HCEC 1CT (cell line): ENCODE measurements at regions not wholly inside any gene's neighbourhood (a gene's known extent, or its start where the extent isn't known, plus 50 kb on each side); places are given as distances from the start of the nearest gene placed in this dataset.

Experiments used
- DNase-seq: peaks from one replicate; pipeline ENCODE4 v3.0.0-alpha.2; 2017

DNA sequence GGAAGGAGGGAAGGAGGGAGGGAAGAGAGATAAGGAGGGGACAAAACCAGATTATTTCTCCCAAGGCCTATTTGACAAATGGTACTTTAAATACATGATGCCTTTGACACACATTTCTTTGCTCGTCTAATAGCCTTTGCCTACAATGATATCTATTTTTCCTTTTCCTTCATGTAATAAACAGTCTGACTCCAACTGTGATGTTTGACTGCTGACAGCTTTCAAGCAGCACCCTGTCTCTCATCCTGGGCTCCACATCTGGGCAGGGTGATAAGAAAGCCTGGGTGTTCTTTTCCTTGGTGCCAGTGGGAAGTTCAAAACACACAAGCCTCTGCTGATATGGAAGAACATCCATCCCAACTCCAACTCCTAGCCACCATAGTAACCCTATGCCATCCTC lies 1277.7 kb upstream of the NXPH2 start:
- DNase-seq = no peak

DNA sequence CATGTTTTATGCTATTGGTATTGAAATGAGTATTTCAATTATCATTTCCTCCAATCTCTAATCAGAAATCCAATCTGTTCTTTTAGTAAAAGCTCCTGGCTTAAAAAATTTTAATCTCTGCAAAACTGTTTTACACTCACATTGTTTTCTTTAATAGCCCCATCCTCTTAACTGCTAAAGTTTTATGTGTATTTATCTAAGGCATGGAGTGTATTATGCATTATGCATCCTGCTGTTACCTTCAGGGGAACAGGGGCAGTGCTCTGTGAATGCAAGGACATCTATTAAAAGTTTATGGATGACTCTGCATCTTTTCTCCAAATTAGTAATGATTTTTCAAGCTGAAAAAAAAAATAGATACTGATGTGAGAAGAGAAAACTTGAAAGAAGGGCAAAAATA lies 1261.6 kb upstream of the NXPH2 start:
- no peak for DNase-seq

DNA sequence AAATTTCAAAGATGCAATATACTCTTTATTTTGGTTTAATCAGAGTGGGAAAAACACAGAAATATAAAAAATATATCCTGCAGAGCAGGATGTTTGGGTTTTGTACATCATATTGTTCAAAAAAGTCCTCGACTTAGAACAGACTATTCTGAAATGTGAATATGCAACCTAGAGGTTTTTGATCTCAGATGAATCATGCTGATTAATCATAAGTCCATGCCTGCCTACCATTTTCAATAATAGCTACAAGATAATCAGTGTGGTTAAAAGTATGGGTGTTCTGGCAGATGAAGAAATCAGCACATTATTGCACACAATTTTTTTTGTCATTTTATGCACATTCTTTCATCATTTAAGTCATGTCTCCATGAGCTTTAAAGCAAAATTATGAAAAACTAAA lies 1261.0 kb upstream of the NXPH2 start:
- DNase-seq = peak; percentile 14

DNA sequence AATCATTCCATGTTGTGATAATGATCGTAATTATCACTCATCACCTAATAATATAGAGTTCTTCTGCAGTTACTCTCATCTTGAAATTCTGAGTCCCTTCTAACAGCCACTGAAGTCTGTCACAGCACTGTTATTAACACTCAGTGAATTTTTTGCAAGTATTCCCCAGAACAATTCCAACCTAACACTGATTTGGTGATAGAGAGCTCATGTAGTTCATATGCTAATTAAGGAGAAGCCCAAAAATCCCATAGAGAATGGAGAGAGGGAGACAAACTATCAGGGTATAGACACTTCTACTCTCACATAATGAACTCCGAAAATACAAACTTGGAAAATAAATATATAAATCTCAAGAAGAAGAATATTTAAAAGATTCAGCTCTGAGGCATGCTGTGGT lies 1253.4 kb upstream of the NXPH2 start:
- DNase-seq = no peak

DNA sequence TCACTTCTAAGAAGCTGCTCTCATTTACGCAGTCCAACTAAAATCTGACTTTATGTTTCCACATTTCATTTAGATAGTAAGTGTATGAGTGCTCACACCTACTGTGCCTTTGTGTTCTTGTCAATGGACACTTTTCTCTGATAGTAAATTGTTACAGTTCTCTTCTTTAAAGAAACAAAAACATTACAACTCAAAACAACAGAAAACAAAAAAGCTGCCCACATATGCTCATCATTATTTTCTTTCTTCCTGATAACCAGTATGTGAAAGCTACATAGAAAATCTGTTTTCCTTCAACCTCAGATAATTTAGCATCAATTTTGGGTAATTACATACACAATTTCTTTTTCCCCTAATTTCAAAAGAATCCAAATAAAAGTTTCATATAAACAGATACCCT lies 1247.8 kb upstream of the NXPH2 start:
- no peak for DNase-seq

DNA sequence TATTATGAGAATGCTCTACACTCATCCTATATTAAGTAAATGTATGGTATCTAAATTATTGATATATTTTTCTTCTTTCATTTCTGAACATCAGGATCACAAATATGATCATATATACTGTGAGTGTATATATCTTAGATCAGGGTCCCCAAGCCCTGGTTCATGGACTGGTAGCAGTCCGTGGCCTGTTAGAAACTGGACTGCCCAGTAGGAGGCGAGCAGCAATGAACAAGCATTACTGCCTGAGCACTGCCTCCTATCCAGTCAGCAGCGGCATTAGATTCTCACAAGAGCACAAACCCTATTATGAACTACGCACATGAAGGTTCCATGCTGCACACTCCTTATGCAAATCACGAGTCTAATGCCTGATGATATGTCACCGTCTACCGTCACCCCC lies 1247.1 kb upstream of the NXPH2 start:
- DNase-seq = no peak

DNA sequence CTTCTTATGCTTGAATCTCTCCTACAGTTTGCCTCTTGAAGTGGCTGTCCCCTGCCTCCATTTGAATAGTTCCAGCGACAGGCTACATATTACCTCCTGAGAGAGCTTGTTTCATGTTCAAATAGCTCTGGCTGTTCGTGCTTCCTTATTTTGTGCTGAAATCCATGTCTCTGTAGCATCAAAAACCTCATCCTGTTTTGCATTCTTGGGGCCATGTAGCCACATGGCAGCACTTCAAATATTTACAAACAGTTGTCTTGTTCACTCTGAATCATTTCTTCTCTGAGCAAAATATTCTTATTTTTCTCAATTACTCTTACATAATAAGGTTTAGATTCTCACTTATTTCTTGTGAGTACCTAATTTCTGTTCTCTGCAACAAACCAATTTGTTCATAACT lies 1243.1 kb upstream of the NXPH2 start:
- DNase-seq = peak; percentile 35

DNA sequence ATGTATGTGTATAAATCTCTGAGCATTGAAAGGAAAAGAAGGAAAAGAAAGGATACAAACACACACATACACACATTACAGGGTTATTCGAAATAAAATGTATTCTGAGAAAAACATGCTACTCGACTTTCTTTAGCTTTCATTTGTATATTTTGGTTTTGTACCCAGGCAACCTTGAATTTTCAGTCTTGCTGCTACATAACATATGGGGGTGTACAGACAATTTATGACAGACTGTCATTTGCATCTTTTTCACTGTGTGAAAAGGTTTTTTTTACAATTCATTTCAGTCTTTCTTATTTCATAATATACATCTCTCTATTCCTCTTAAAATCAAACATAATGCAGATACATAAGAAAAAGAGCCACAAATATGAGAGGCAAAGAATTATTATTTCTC lies 1238.4 kb upstream of the NXPH2 start:
- DNase-seq = no peak

DNA sequence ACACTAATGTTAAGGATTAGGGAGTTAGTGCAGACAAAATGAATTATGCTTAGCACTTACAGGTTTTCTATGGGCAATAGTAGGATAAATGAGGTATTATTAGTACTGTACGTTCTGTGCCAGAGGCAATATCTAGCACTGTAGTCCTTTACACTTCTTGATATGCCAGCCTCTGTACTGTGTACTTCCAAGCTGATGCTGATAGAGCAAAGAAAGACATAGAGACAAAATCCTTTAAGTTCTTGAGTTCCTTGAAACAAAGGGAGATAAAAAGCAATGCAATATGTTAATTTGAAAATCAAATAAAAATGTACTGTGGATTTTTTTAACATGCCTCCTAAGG lies 1234.0 kb upstream of the NXPH2 start:
- DNase-seq = no peak

DNA sequence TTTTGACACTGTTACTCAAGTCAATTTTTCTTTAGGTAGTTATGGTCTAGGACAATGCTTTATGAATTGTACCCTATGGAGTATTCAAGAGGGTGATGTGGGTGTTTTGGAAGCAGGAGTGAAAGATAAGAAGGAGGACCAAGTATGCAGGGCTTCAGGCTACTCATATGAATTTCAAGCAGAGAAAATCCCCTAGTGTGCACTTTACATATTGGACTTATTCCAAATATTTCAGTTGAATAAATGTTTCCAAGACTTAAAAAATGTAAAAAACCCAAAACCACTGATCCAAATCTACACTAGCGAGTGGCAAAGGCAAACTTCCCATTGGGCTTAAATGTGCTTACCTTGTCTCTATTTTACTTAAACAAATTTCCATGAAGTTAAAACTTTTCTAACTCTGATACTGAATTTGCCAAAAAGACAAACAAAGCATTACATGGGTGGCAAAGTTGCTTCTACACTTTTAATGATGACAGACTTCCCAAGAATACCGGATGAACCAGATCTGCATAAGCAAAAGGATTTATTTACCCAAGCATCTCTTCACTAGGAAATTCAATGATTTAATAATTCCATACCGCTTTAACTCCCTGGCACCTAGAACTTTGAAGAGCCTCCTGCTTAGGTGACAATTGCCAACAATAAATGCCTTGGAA lies 1233.5 kb upstream of the NXPH2 start:
- DNase-seq = no peak

DNA sequence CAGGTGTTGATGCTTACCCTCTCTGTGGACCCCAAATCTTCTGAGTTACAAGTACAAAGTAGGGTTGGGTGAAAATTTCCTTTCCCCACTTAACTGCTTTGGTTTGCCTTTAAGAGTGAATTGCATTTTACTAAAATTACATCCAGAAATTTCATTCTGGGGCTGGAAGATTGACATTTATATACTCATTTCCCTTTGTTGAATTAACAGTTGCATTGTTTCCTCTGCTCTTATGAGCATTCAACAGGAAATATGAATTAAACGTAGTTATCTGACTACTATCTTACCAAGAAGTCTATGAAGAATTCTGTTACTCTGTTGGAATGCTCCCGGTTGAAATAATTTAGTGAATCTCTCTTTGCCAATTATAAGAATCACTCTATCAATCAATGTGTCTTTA lies 1231.1 kb upstream of the NXPH2 start:
- DNase-seq = no peak

DNA sequence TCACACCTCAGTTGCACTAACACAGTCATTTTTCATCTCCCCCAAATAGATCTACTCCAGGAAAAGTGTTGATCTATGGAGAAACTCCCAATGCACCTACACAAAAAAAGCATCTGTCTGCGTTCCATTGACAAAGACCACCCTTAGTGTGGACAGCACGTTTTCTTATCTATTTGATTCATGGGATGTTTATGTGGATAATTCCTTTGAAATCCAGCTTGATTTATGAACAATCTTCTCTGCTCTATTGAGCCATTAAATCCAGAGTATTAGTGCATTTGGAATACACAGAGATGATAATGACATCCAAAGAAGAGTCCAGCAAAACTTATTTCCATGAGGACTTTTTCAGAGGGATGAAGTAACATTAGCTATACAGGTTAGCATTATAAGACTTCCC lies 1221.9 kb upstream of the NXPH2 start:
- no peak for DNase-seq

DNA sequence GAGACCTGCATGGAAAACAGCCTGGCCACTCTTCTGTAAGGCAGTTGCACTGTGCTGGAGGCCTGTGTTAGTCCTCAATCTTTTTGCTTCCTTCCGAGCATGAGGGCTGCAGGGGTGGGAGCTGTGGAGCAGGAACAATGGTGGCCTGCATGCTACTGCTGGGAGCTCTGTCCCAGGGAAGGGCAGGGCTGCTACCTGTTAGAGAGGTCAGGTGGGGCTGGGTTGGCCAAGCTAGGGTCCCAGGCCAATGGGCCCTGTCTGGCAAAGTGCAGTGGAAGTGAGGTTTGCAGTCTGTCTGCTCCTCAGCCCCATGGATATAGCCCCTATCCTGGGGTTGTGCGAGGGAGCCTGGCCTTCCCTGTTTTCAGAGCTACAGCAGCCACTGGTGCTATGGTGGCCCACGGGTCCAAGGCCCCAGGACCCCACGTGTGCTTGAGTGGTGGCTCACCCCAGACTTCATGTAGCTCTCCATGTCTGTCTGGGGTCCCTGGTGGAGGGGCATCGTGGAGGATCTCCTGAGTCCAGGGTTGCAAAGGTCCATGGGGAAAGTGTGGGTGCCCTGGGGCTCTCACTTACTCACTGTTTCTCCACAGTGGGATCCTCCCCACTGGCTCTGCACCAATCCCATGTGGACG lies 1212.6 kb upstream of the NXPH2 start:
- DNase-seq = no peak

DNA sequence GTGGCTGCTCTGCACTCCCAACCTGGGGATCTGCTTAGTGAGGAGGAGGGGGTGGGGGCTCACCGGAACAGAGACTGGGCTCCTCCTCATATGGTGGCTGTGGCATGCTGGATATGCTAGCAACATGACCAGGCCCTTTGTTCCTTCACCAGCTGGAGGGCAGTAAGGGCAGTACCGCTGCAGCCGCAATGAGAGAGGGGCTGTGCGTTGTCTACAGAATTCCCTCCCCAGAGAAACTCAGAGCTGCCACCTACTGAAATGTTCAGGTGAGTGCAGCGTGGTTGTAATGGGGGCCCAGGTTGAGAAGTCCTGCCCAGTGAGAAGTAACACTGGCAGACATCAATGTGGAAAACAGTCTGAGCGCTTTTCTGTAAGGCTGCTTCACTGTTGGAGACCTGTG lies 1211.9 kb upstream of the NXPH2 start:
- no peak for DNase-seq

DNA sequence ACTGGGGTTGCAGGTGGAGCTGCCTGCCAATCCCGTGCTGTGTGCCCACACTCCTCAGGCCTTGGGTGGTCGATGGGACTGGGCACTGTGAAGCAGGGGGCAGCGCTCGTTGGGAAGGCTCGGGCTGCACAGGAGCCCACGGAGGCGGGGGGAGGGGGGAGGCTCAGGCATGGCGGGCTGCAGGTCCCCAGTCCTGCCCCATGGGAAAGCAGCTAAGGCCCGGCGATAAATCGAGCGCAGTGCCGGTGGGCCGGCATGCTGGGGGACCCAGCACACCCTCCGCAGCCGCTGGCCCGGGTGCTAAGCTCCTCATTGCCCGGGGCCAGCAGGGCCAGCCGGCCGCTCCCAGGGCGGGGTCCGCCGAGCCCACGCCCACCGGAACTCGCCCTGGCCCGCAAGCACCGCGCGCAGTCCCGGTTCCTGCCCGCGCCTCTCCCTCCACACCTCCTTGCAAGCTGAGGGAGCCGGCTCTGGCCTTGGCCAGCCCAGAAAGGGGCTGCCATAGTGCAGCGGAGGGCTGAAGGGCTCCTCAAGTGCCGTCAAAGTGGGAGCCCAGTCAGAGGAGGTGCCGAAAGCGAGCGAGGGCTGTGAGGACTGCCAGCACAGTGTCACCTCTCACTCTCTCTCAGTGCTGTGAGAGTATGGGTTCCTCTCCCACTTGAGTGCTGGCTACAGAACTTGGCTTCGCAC lies 1210.6 kb upstream of the NXPH2 start:
- DNase-seq = no peak

DNA sequence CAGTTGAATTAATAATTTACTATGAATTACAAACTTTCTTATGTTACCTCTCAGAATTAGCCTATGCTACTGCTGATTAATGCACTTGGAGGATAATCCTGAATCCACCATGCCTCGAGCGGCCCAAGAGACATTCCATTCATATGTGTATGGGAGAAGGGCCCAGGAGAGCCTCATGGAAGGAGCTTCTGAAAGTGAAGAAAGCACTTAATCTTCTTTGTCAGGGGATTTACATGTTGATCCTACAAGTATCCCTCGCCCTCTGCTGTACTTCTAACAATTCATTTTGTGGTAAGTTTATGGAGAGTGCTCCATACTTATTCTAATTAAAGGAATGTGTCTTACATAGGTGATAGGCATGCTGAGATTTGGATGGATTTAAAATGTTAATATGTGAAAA lies 1189.1 kb upstream of the NXPH2 start:
- no peak for DNase-seq

DNA sequence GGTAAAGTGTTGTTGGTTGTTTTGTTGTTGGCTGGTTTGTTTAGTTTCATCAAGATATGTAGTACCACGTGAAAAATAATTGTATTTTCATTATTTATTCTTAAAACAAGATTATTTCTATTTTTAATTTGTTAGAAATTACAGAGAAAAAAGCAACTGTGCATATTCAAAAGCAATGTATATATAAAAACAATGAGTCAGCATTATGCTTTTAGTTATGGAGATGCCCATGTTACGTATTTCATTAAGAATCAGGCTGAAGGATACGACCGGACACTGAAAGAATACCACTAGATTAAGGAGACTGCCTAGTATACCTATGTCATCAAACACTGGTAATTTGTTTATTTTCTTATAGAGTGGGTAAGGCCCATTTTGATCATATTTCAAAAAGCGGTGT lies 1188.4 kb upstream of the NXPH2 start:
- no peak for DNase-seq

DNA sequence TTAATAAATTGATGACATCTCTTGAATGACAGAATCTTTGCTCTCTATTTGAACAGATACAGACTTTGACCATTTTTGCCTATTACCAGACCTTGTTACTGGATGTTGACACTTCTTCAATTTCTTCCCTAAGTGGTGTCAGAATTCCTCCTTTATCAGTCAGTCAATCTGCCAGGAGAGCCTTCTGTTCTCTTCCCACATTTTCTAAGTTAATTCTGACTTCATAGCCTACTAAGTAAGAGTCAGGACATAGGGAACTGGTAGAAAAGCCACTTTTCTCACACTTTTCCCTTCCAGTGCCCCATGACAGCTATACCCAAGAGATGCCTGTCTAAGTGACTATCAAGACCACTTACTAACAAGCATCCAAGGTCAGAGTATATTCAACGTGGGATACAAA lies 1187.5 kb upstream of the NXPH2 start:
- no peak for DNase-seq

DNA sequence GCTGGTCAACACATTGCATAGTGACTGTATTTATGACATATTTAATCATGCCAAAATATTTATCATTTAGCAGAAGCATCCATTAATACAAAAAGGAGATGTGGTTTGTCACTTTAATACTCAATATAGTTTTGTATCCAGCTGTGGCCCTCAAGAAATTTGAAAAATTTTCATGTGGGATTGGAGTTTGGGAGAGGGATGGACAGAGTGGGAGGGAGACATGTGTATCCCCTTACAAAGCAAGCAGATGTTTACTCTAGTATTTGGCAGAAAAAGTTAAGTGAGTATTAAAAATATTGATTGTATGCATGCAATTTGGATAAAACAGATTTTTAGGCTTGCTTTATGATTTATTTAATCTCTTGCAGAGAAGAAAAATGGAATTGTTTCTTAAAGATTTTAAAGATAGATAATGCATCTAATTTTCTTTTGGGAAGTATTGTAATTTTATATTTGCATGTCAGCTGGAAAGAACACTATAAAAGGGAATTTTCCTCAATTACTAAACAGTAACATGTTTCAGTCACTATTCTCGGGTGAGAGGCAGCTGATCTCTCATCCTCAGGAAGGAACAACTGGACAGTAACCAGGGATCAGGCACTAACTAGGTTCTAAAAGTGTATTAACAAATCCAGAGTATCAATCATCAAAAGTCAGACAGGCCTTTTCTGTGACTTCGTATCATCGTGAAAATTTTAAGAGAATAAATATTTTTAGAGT lies 1184.7 kb upstream of the NXPH2 start:
- DNase-seq = no peak

DNA sequence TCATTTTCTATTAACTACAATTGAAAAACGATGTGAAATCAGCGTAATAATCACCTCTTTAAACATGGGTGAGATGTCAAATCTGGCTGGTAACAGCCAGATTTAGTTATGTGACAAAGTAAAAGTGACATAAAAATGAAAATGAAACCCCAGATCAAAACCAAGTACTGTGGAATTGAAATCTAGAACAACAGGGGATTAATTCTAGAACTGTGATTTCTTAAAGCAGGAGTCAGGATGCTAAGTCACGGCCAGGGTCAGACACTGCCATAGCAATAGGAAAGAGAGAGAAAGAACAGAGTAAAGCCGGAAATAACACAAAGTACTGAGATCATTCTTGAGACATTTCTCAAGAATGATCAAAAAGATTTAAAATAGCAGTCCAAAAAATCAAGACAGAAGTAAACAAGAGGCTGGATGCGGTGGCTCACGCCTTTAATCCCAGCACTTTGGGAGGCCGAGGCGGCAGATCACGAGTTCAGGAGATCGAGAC lies 1183.7 kb upstream of the NXPH2 start:
- DNase-seq = no peak

DNA sequence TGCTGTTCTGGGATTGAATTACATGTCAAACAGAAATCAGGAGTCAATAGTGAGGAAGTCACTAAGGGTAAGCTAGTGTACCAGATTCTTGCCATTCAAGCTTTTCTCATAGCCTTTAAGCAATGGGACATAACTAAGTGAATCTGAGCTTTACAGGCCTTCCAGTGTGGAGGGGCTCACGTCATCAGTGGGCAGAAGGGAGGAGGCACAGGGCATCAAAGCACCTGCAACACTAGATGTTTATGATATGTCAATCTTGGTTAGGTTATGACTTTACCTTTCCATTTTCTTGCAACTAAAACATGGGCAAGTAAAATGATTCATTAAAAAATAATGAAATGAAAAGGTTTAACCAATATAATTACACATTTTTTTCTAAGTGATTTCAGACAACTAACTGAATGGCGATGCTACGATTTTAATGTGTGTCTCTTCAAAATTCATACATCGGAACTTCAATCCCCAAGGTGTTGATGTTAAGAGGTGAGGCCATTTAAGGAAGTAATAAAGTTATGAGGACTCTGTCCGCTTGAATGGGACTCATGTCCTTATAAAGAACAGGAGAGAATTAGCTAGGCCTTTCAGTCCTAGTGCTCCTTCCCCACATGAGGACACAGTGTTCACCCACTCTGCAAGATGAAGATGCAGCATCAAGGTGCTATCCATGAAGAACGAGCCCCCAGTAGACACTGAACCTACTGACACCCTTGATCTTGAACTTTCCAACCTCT lies 1169.2 kb upstream of the NXPH2 start:
- no peak for DNase-seq

DNA sequence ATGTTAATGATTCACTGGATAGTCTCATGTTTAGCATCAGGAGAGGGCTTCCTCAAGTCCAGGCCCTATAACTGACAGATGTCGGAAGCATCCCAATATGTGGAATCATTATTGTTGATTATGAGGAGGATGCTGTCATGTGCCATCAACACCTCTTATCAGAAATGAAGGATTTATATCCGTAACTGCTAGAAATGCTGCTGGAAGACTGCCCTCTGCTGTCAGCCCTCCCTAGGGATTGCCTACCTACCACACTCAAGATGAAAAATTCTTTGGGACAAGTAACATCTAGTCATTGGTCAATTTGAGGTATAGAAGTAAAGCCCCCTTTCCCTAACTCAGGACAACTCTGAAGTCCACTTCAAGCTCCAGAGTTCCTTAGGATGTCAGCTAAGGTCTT lies 1166.5 kb upstream of the NXPH2 start:
- no peak for DNase-seq

DNA sequence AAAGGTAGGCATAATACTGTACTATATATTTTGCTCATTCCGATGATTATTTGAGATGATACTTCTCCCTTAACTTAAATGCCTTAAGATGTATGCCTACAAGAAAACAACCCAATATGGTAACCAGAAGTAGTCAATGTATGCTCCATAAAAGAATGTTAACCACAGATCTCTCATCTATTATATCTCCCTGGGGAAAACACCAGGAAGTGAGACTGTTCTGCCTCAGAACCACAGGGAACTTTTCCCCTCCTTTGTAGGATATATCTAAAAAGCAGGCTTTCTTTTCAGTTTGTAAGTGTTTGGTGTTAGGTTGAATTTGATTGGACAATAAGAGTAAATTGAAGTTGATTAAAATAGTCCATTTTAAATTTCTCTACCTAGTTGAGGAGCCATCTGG lies 1160.5 kb upstream of the NXPH2 start:
- no peak for DNase-seq
